ENCODE measurements at regions not wholly inside any gene's neighbourhood (a gene's known extent, or its start where the extent isn't known, plus 50 kb on each side); places are given as distances from the start of the nearest gene placed in this dataset.
A peak's percentile ranks its signal among the peaks of the same experiment; 100 is the strongest.

GRCh38 chr18:45335282-45336043 lies 279.8 kb upstream of the SLC14A2 start:
- no peaks in the 10 kb centered on the region for H3K27me3 ChIP-seq (ENCODE audit: insufficient read depth)
- DNase-seq (ENCODE audit: low spot score): no peak
- H3K4me1 ChIP-seq (ENCODE audit: insufficient read depth): 0 out of 2 replicates have a peak, but pooled peaks cover 5% of the 10 kb centered on the region
- no peaks in the 10 kb centered on the region for H3F3A ChIP-seq (replicated peaks; ENCODE audit: low read depth)
- ATAC-seq: no peak
- 0 out of 2 replicates have a peak overlapping the region, but pooled peaks have one; percentile 59 for H2AFZ ChIP-seq
- no peak overlapping the region for H3K27ac ChIP-seq (ENCODE audit: low read depth)
- Mint-ChIP-seq H3K27ac (no peak overlapping the region), H3K4me1 (0 out of 3 replicates have a peak, but pooled peaks cover 4% of the 10 kb centered on the region), H3K9me3 (no peaks in the 10 kb centered on the region; the same call in 2 of the 3 replicates), H3K4me3 (no peak overlapping the region), H3K27me3 (ENCODE audit: insufficient read depth, low read depth, poor library complexity) (no peaks in the 10 kb centered on the region), H3K36me3 (ENCODE audit: low read depth) (no peaks in the 10 kb centered on the region)
- H3K4me3 ChIP-seq: no peak overlapping the region
- no peak for TF ChIP-seq NANOG (IDR thresholded peaks at IDR 0.05; ENCODE audit: borderline replicate concordance)
- no peak for TF ChIP-seq CTCF (conservative IDR thresholded peaks at IDR 0.05; ENCODE audit: low read depth in 2 of 2)
- TF ChIP-seq EZH2 (IDR thresholded peaks at IDR 0.05; ENCODE audit: low read depth, unreplicated experiment): no peak
- no peak for TF ChIP-seq STAT1 (IDR thresholded peaks at IDR 0.05; ENCODE audit: unreplicated experiment)
- no peak for TF ChIP-seq EZH2phosphoT487 (IDR thresholded peaks at IDR 0.05; ENCODE audit: unreplicated experiment)
- no peak for TF ChIP-seq ZNF114 (CRISPR knock-in tag; IDR thresholded peaks at IDR 0.05)
- TF ChIP-seq REST (IDR thresholded peaks at IDR 0.05; ENCODE audit: unreplicated experiment): no peak
- no peak for TF ChIP-seq ETS1 (IDR thresholded peaks at IDR 0.05)
- TF ChIP-seq POLR2AphosphoS5 (IDR thresholded peaks at IDR 0.05; ENCODE audit: low read depth): no peak
- TF ChIP-seq ZNF331 (CRISPR knock-in tag; IDR thresholded peaks at IDR 0.05; ENCODE audit: low read depth): no peak
- TF ChIP-seq CREB1 (CRISPR knock-in tag; IDR thresholded peaks at IDR 0.05; ENCODE audit: low read depth): no peak
- TF ChIP-seq JUNB (IDR thresholded peaks at IDR 0.05; ENCODE audit: unreplicated experiment): no peak
- no peaks in the 10 kb centered on the region for H3K79me2 ChIP-seq (replicated peaks; ENCODE audit: insufficient read depth)
- H3K36me3 ChIP-seq (ENCODE audit: insufficient read depth): no peaks in the 10 kb centered on the region
- H4K20me1 ChIP-seq (replicated peaks; ENCODE audit: insufficient read depth): no peaks in the 10 kb centered on the region
- H3K4me2 ChIP-seq: no peak overlapping the region
- H3K9me2 ChIP-seq (ENCODE audit: insufficient read depth): no peaks in the 10 kb centered on the region
